ENCODE measurements at regions not wholly inside any gene's neighbourhood (a gene's known extent, or its start where the extent isn't known, plus 50 kb on each side); places are given as distances from the start of the nearest gene placed in this dataset.

GRCh38 chr2:240255165-240255491, 114.7 kb upstream of the OTOS start:
- no peak for DNase-seq (ENCODE audit: low read depth)
- no peak overlapping the region for H3K4me3 ChIP-seq (ENCODE audit: low read depth, low read length)
- TF ChIP-seq CTCF (IDR thresholded peaks at IDR 0.05; ENCODE audit: low read depth, low read length, missing control alignments) = no peak

- DNase-seq (ENCODE audit: low read depth) = no peak
- no peak for TF ChIP-seq CTCF (IDR thresholded peaks at IDR 0.05; ENCODE audit: low read depth, low read length, missing control alignments)
- no peak overlapping the region for H3K4me3 ChIP-seq (ENCODE audit: low read depth, low read length)
These were observed 115.6 kb upstream of the OTOS start for GRCh38 chr2:240255811-240256703.

GRCh38 chr2:240256704-240257637, 116.5 kb upstream of the OTOS start:
- no peak for TF ChIP-seq CTCF (IDR thresholded peaks at IDR 0.05; ENCODE audit: low read depth, low read length, missing control alignments)
- DNase-seq (ENCODE audit: low read depth) = no peak
- no peak overlapping the region for H3K4me3 ChIP-seq (ENCODE audit: low read depth, low read length)

GRCh38 chr2:240257940-240258580, 117.6 kb upstream of the OTOS start:
- no peak for DNase-seq (ENCODE audit: low read depth)
- no peak overlapping the region for H3K4me3 ChIP-seq (ENCODE audit: low read depth, low read length)
- TF ChIP-seq CTCF (IDR thresholded peaks at IDR 0.05; ENCODE audit: low read depth, low read length, missing control alignments) = no peak

GRCh38 chr2:240258685-240259084, 118.2 kb upstream of the OTOS start:
- no peak for DNase-seq (ENCODE audit: low read depth)
- H3K4me3 ChIP-seq (ENCODE audit: low read depth, low read length) = no peak overlapping the region
- no peak for TF ChIP-seq CTCF (IDR thresholded peaks at IDR 0.05; ENCODE audit: low read depth, low read length, missing control alignments)

GRCh38 chr2:240259201-240259923, 118.9 kb upstream of the OTOS start:
- DNase-seq (ENCODE audit: low read depth) = no peak
- TF ChIP-seq CTCF (IDR thresholded peaks at IDR 0.05; ENCODE audit: low read depth, low read length, missing control alignments) = no peak
- no peak overlapping the region for H3K4me3 ChIP-seq (ENCODE audit: low read depth, low read length)
